SK-N-MC (cell line): ENCODE measurements at regions not wholly inside any gene's neighbourhood (a gene's known extent, or its start where the extent isn't known, plus 50 kb on each side); places are given as distances from the start of the nearest gene placed in this dataset.
A peak's percentile ranks its signal among the peaks of the same experiment; 100 is the strongest.

Experiments used
- DNase-seq: peaks from one replicate; pipeline ENCODE4 v3.0.0-alpha.2; 2011; ENCODE audit warnings: low read depth, low spot score
- H3K27ac ChIP-seq: fragments of 200-600 bp; sonication (generic); 2 replicates; pipeline ENCODE4 v1.5.1; 2016; ENCODE audit warnings: mixed run types
- H3K36me3 ChIP-seq: fragments of 200-600 bp; sonication (generic); 2 replicates; pipeline ENCODE4 v1.6.1; 2017; ENCODE audit warnings: antibody characterized with exemption, low read length, mixed read lengths; ENCODE audit not compliant: insufficient read depth
- H3K4me3 ChIP-seq: fragments of 200-600 bp; sonication (generic); 2 replicates; pipeline ENCODE4 v1.5.1; 2016
- H3K9ac ChIP-seq: fragments of 200-600 bp; sonication (generic); 2 replicates; pipeline ENCODE4 v1.8.0; 2017; ENCODE audit warnings: mixed run types, mixed read lengths; ENCODE audit not compliant: insufficient read length
- H3K9me3 ChIP-seq: fragments of 200-600 bp; sonication (generic); 2 replicates; pipeline ENCODE4 v1.6.1; 2017; ENCODE audit warnings: low read depth, mild to moderate bottlenecking, antibody characterized with exemption, low read length, moderate library complexity, mixed read lengths
- EZH2 ChIP-seq: fragments of 200-600 bp; sonication (generic); IDR thresholded peaks from one replicate; pipeline ENCODE4 v1.6.1; 2017; ENCODE audit warnings: antibody characterized with exemption
- FOXP2 ChIP-seq: optimal IDR thresholded peaks from 2 replicates; pipeline ENCODE3; 2011; ENCODE audit warnings: mild to moderate bottlenecking, moderate library complexity; ENCODE audit not compliant: insufficient read depth; ENCODE audit errors: extremely low read length, control extremely low read depth
- POLR2AphosphoS5 ChIP-seq: IDR thresholded peaks from 2 replicates; pipeline ENCODE4 v1.6.1; 2012; ENCODE audit warnings: mild to moderate bottlenecking, low read depth, low read length, borderline replicate concordance

GRCh38 chr12:58301038-58301729 lies 359.8 kb downstream of the ATP23 start:
- Histone ChIP-seq H3K9ac (no peak overlapping the region), H3K27ac (no peak overlapping the region), H3K4me3 (no peak overlapping the region), H3K36me3 (no peaks in the 10 kb centered on the region), H3K9me3 (no peaks in the 10 kb centered on the region)
- DNase-seq, result no peak
- TF ChIP-seq EZH2 (no peak), POLR2AphosphoS5 (no peak), FOXP2 (no peak)

- Histone ChIP-seq H3K4me3 (no peak overlapping the region), H3K9ac (no peak overlapping the region), H3K27ac (no peak overlapping the region), H3K36me3 (no peaks in the 10 kb centered on the region), H3K9me3 (no peaks in the 10 kb centered on the region)
- no peak for TF ChIP-seq POLR2AphosphoS5
- no peak for TF ChIP-seq FOXP2
- TF ChIP-seq EZH2, result no peak
- DNase-seq, result no peak
Measured at GRCh38 chr12:58301730-58302122, 360.4 kb downstream of the ATP23 start.

GRCh38 chr12:58302487-58303011 lies 361.2 kb downstream of the ATP23 start:
- H3K27ac ChIP-seq, result 0 out of 2 replicates have a peak overlapping the region, but pooled peaks have one; percentile 10
- H3K9ac ChIP-seq, result no peak overlapping the region
- DNase-seq, result no peak

GRCh38 chr12:58306266-58307000 lies 365.1 kb downstream of the ATP23 start:
- Histone ChIP-seq H3K9me3 (no peaks in the 10 kb centered on the region), H3K4me3 (no peak overlapping the region), H3K9ac (no peak overlapping the region), H3K27ac (no peak overlapping the region), H3K36me3 (no peaks in the 10 kb centered on the region)
- no peak for TF ChIP-seq EZH2
- no peak for TF ChIP-seq POLR2AphosphoS5
- TF ChIP-seq FOXP2, result no peak
- DNase-seq, result no peak

More at GRCh38 chr12:58302487-58303011, 361.2 kb downstream of the ATP23 start:
- Histone ChIP-seq H3K36me3 (no peaks in the 10 kb centered on the region), H3K4me3 (no peak overlapping the region), H3K9me3 (no peaks in the 10 kb centered on the region)
- TF ChIP-seq EZH2 (no peak), FOXP2 (no peak), POLR2AphosphoS5 (no peak)

- no peak for TF ChIP-seq FOXP2
- no peak for TF ChIP-seq EZH2
- no peak for TF ChIP-seq POLR2AphosphoS5
- no peak overlapping the region for H3K27ac ChIP-seq
- H3K36me3 ChIP-seq, result no peaks in the 10 kb centered on the region
- no peak overlapping the region for H3K4me3 ChIP-seq
- H3K9me3 ChIP-seq, result no peaks in the 10 kb centered on the region
- H3K9ac ChIP-seq, result no peak overlapping the region
- no peak for DNase-seq
Measured at GRCh38 chr12:58309806-58310205, 368.4 kb downstream of the ATP23 start.

- Histone ChIP-seq H3K36me3 (no peaks in the 10 kb centered on the region), H3K9me3 (no peaks in the 10 kb centered on the region), H3K9ac (no peak overlapping the region), H3K4me3 (no peak overlapping the region), H3K27ac (no peak overlapping the region)
- no peak for DNase-seq
- no peak for TF ChIP-seq FOXP2
- no peak for TF ChIP-seq EZH2
- no peak for TF ChIP-seq POLR2AphosphoS5
Measured at GRCh38 chr12:58310368-58310767, 369.0 kb downstream of the ATP23 start.

- no peak overlapping the region for H3K27ac ChIP-seq
- H3K9ac ChIP-seq, result no peak overlapping the region
- no peaks in the 10 kb centered on the region for H3K9me3 ChIP-seq
- TF ChIP-seq FOXP2 (no peak), POLR2AphosphoS5 (no peak), EZH2 (no peak)
- H3K4me3 ChIP-seq, result no peak overlapping the region
- DNase-seq, result no peak
- no peaks in the 10 kb centered on the region for H3K36me3 ChIP-seq
Measured at GRCh38 chr12:58310809-58311622, 369.6 kb downstream of the ATP23 start.

- Histone ChIP-seq H3K9me3 (no peaks in the 10 kb centered on the region), H3K9ac (no peak overlapping the region), H3K4me3 (no peak overlapping the region), H3K27ac (no peak overlapping the region), H3K36me3 (no peaks in the 10 kb centered on the region)
- TF ChIP-seq EZH2 (no peak), POLR2AphosphoS5 (no peak), FOXP2 (no peak)
- DNase-seq, result no peak
Measured at GRCh38 chr12:58313091-58313855, 371.9 kb downstream of the ATP23 start.
